ENCODE measurements at regions not wholly inside any gene's neighbourhood (a gene's known extent, or its start where the extent isn't known, plus 50 kb on each side); places are given as distances from the start of the nearest gene placed in this dataset.

- TF ChIP-seq CTCF (IDR thresholded peaks at IDR 0.05) = no peak
- TF ChIP-seq EP300 (IDR thresholded peaks at IDR 0.05) = no peak
- TF ChIP-seq POLR2AphosphoS5 (IDR thresholded peaks at IDR 0.05) = no peak
Measured at GRCh38 chr2:40540026-40540425, 88.1 kb upstream of the SLC8A1 start.

Measured in stomach (tissue), 4 donors.